HG03565 (cell line): ENCODE measurements at regions not wholly inside any gene's neighbourhood (a gene's known extent, or its start where the extent isn't known, plus 50 kb on each side); places are given as distances from the start of the nearest gene placed in this dataset.

Experiments
- ATAC-seq: cut with Tn5 transposase; IDR thresholded peaks from one replicate; pipeline ENCODE4 v1.9.1; 2021; ENCODE audit warnings: mild to moderate bottlenecking, moderate library complexity; ENCODE audit not compliant: unreplicated experiment

GRCh38 chr9:17019398-17019797, 115.4 kb upstream of the CNTLN start:
- no peak for ATAC-seq

GRCh38 chr9:17018540-17019196, 116.2 kb upstream of the CNTLN start:
- no peak for ATAC-seq

GRCh38 chr9:17017931-17018491, 116.8 kb upstream of the CNTLN start:
- ATAC-seq = no peak

DNA sequence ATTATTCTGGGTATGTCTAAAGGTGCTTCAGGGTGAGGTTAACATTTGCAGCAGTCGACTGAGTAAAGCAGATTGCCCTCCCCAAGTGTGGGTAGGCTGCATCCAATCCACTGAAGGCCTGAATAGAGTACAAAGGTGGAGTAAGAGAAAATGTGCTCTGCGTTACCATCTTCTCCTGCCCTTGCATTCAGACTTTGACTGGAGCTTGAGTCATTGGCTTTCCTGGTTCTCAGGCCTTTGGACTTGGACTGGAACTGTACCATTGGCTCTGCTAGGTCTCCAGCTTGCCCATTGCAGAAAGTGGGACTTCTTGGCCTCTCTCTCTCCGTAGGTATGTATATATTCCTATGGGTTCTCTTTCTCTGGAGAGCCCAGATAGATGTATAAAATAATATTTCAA, 120.9 kb upstream of the CNTLN start:
- ATAC-seq = no peak

- ATAC-seq = no peak
Observed at GRCh38 chr9:17013010-17013409, 121.8 kb upstream of the CNTLN start.

DNA sequence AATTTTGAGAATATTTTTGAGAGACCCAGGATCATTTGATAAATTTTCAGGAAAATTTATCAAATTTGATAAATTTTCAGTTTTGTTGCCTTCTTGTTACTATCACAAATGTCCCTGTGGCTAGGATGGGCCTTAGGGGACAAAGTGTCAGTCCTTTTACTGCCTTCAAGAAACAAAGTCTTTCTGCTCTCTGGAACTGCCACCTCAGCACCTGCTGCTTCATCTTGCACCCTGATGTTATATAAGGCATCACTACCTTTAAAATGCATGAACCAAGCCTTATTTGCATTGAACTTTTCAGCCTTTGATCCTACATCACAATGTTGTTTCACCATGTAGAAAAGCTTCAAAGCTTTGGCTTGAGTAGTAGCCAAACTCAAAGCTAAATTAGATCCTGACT, 123.0 kb upstream of the CNTLN start:
- ATAC-seq = no peak

DNA sequence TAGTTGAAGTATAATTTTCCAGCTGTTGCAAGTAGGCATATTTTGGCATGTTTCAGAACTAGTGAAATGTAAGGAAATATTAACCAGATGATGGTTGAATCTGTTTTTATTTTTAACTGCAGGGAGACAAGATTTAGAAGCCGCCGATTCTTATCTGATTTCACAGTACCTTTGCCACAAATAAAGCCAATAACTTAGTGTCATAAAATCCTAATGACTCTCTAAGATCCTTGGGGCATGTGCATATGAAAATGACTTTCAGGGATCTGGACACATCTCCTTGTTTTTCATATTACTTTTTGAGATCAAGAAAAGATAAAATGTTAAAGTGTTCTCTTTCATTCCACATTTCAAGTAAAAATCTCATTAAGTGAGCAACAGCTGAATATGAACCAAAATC, 125.8 kb upstream of the CNTLN start:
- ATAC-seq = no peak

GRCh38 chr9:17005056-17005823, 129.6 kb upstream of the CNTLN start:
- no peak for ATAC-seq

DNA sequence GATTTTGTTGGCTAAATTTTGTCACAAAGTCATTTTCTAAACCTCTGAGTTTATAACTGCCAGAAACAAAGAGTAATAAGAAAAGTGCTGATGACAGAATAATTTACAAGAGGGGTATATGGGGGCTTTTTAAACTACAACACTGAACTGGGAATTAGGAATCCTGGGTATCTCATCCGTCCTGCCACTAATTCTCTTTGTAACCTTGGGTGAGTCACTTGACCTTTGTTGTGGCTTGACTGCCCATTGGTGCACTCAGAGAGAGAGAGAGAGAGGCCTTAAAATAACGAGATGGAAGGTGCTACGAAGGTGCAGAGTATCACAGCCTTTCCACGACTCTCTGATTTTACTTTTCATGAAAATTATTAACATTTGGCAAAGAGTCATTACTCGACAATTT, 130.3 kb upstream of the CNTLN start:
- ATAC-seq = no peak

DNA sequence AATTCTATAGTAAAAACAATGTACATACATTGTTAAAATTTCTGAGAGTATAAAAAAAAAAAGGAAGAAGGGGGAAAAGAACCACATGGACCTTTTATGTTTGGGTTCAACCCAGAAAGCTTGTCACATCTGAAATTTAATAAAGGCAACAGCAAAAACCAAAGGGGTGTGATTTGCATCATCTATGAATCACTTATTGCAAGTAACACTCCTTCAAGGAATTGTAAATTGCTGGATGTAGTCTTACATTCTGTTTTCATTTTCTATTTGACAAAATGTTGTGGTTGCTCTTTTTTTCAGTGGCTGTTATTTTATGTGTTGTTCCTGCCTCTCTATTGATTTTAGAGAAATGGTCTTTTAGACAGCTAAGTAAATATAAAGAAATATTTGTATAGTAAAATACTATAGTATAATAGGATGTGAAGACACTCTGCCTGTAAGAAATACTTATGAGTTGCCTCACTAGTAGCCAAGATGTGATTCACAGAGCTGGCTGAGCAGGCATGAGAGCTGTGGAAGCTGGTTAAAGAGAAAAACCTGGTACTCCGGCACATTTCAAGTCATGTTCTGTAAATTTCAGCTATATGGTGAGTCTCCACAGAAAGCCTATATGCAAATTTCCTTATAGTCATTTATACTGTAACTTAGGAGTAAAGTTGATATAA, 131.1 kb upstream of the CNTLN start:
- ATAC-seq = no peak

GRCh38 chr9:16996901-16997491, 126.5 kb upstream of the BNC2 start:
- ATAC-seq = no peak

GRCh38 chr9:16992138-16992537, 121.7 kb upstream of the BNC2 start:
- ATAC-seq = no peak

GRCh38 chr9:16987026-16987425, 116.6 kb upstream of the BNC2 start:
- ATAC-seq = no peak

- ATAC-seq = no peak
Observed at GRCh38 chr9:16986556-16986955, 116.1 kb upstream of the BNC2 start.

GRCh38 chr9:16985559-16986348, 115.3 kb upstream of the BNC2 start:
- ATAC-seq = no peak

DNA sequence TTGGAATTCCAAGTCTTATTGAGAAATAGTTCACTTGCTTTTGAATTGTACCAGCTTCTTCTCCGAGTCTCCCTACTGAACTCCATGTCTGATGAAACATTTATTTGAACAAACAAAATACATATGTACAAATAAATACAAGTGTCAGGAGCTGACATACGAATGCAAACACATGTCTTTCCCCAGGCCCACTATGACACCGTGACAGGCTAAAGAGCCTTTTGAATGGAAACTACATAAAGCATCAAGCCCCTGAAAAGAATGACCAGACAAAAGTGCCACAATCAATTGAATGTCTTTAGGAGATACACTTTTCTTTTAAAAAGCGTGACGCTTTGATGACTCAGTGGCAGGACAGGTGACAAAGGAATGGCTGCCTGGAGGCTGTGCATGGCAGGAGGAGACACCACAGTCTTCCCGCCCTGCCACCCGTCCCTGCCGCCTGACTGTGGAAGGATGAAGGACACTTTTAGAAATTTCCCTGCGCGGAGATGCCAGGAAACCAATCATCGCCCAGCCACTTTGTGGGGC, 112.4 kb upstream of the BNC2 start:
- ATAC-seq = no peak

GRCh38 chr9:16976427-16976826, 106.0 kb upstream of the BNC2 start:
- no peak for ATAC-seq

DNA sequence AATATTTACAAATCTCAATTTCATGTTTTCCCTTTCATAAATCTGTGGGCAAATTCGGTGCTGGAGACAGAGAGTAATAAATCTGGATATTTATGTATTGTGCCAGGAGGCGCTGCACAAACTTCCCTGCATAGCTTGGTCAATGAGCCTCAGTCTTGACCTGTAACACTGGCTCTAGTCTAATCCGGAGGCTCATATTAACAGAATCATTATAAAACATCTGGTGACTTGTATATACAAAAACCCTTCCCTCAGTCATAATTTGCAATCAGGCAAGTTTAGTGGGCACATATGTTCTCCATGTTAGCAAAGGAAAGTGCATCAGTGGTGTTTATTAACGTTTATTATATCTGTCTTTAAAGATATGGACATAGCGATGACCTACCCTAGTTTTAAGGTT, 104.0 kb upstream of the BNC2 start:
- no peak for ATAC-seq

DNA sequence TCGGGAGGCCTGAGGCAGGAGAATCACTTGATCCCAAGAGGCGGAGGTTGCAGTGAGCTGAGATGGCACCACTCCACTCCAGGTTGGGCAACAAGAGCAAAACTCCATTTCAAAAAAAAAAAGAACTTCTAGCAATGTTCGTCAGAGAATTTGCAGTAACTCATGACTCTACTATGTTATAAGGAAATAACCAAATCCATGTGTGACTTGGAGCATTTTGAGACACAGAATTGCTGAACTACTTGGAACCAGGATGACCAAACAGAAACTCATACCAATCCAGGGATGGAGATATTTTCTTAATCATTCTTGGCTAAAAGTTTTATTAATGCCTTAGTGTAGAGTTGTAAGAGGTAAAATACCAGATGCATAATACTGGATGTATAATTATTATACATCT, 99.9 kb upstream of the BNC2 start:
- ATAC-seq = no peak

GRCh38 chr9:16964228-16964627, 93.8 kb upstream of the BNC2 start:
- no peak for ATAC-seq
